GM23248 (cell line): ENCODE measurements at regions not wholly inside any gene's neighbourhood (a gene's known extent, or its start where the extent isn't known, plus 50 kb on each side); places are given as distances from the start of the nearest gene placed in this dataset.

Source experiments
- DNase-seq: peaks from one replicate; pipeline ENCODE4 v3.0.0-alpha.2; 2015
- H2AFZ ChIP-seq: fragments of 200-600 bp; sonication (generic); 2 replicates; pipeline ENCODE4 v1.6.1; 2016; ENCODE audit warnings: antibody characterized with exemption
- H3F3A ChIP-seq: fragments of 200-600 bp; sonication (generic); 2 replicates; pipeline ENCODE4 v1.6.1; 2016; ENCODE audit warnings: mild to moderate bottlenecking, antibody characterized with exemption, mixed run types; ENCODE audit not compliant: insufficient read depth
- H3K27ac ChIP-seq: fragments of 200-600 bp; sonication (generic); 2 replicates; pipeline ENCODE4 v1.5.1; 2016; ENCODE audit warnings: mild to moderate bottlenecking
- H3K27me3 ChIP-seq: fragments of 200-600 bp; sonication (generic); replicated peaks from 2 replicates; pipeline ENCODE4 v1.6.1; 2016; ENCODE audit warnings: mild to moderate bottlenecking; ENCODE audit not compliant: insufficient read depth
- H3K36me3 ChIP-seq: fragments of 200-600 bp; sonication (generic); 2 replicates; pipeline ENCODE4 v1.6.1; 2016; ENCODE audit warnings: low read depth, mild to moderate bottlenecking
- H3K4me1 ChIP-seq: fragments of 200-600 bp; sonication (generic); 2 replicates; pipeline ENCODE4 v1.6.1; 2016; ENCODE audit warnings: mild to moderate bottlenecking; ENCODE audit not compliant: insufficient read depth
- H3K4me2 ChIP-seq: fragments of 200-600 bp; sonication (generic); one replicate; pipeline ENCODE4 v1.6.1; 2016; ENCODE audit warnings: mild to moderate bottlenecking; ENCODE audit not compliant: unreplicated experiment
- H3K4me3 ChIP-seq: fragments of 200-600 bp; sonication (generic); 2 replicates; pipeline ENCODE4 v1.5.1; 2016; ENCODE audit warnings: mild to moderate bottlenecking
- H3K79me2 ChIP-seq: fragments of 200-600 bp; sonication (generic); 2 replicates; pipeline ENCODE4 v1.6.1; 2016; ENCODE audit warnings: mild to moderate bottlenecking; ENCODE audit not compliant: insufficient read depth
- H3K9ac ChIP-seq: fragments of 200-600 bp; sonication (generic); 2 replicates; pipeline ENCODE4 v1.6.1; 2016; ENCODE audit warnings: mild to moderate bottlenecking
- H3K9me2 ChIP-seq: fragments of 200-600 bp; sonication (generic); 2 replicates; pipeline ENCODE4 v1.6.1; 2016; ENCODE audit warnings: mixed run types, mild to moderate bottlenecking, moderate library complexity; ENCODE audit not compliant: insufficient read depth
- H3K9me3 ChIP-seq: fragments of 200-600 bp; sonication (generic); one replicate; pipeline ENCODE4 v1.6.1; 2017; ENCODE audit warnings: low read depth
- H4K20me1 ChIP-seq: fragments of 200-600 bp; sonication (generic); 2 replicates; pipeline ENCODE4 v1.6.0; 2016; ENCODE audit not compliant: insufficient read depth
- EZH2 ChIP-seq: fragments of 200-600 bp; sonication (generic); IDR thresholded peaks from 2 replicates; pipeline ENCODE4 v1.6.1; 2018; ENCODE audit warnings: antibody characterized with exemption, mild to moderate bottlenecking; ENCODE audit not compliant: insufficient read depth, poor library complexity, severe bottlenecking
- EZH2phosphoT487 ChIP-seq: fragments of 200-600 bp; sonication (generic); IDR thresholded peaks from 2 replicates; pipeline ENCODE4 v1.6.1; 2018; ENCODE audit warnings: antibody characterized with exemption, moderate library complexity, mild to moderate bottlenecking, low read depth; ENCODE audit not compliant: insufficient read depth
- WGBS, 2 experiments: methylation state at CpG; one replicate each; pipeline ENCODE4 v1.1.6; 2015 to 2017; ENCODE audit warnings: low lambda C conversion rate in 2 of 2, low coverage in 1 of 2; ENCODE audit errors: missing lambda C conversion rate in 2 of 2; 5-methylcytosine and 5-hydroxymethylcytosine counted together
- in situ Hi-C: fragments of 300-500 bp; cut with MboI; formaldehyde crosslinking; loops from 2 replicates; pipeline ENCODE4 v1.15.0; 2020

- no peak overlapping the region for H3K4me2 ChIP-seq
- H3K79me2 ChIP-seq = no peaks in the 10 kb centered on the region
- no peak overlapping the region for H2AFZ ChIP-seq
- no peaks in the 10 kb centered on the region for H3K9me3 ChIP-seq
- no peak overlapping the region for H3K4me3 ChIP-seq
- no peak overlapping the region for H3K27ac ChIP-seq
- no peaks in the 10 kb centered on the region for H3K4me1 ChIP-seq
- H3F3A ChIP-seq = no peaks in the 10 kb centered on the region
- WGBS, 2 experiments = 51 to 58% methylated on average over 6 of the region's 6 CpGs
- DNase-seq = no peak
- no peaks in the 10 kb centered on the region for H3K36me3 ChIP-seq
- in situ Hi-C loops = loop anchor here (25.0 kb wide), 1 partner anchor 757 kb away; the partner anchor contains the start of gene RASGEF1B
- no peak overlapping the region for H3K9ac ChIP-seq
- TF ChIP-seq EZH2 (no peak), EZH2phosphoT487 (no peak)
- no peaks in the 10 kb centered on the region for H4K20me1 ChIP-seq
- no peaks in the 10 kb centered on the region for H3K9me2 ChIP-seq
- H3K27me3 ChIP-seq = no peaks in the 10 kb centered on the region
Observed at GRCh38 chr4:82219346-82219745, 154.4 kb downstream of the HNRNPD start.

DNA sequence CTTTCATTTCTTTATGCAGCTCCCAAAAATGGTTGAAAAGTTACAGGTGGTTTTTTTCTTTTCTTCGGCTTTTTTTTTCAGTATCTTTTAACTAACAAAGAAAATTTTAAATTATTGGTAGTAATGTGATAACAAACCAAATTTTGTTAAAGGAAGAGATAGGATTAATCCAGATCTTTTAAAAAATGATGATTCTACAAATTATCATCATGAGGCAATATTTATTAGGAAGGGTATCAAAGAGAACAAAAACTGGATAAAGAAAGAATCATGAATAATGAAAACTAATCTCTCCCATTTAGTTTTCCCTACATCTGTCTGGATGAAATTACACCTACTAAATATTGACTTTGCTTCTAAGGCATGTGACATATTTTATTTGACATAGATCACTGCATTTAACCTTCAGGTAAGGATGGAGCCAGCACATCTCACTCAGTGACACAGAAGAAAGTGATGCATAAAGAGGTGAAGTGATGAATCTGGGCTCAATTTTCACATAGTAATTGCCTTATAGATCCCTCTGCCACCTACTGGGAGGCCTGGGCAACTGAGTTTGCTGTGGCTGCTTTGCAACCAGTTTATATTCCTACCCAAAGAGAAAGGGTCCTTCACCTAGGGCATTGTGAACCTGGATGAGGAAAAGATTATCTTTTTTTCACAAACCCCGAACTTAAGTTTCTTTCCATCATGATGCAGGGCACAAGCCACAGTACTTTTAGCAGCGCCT lies 155.6 kb downstream of the HNRNPD start:
- H3F3A ChIP-seq = no peaks in the 10 kb centered on the region
- no peak overlapping the region for H3K4me3 ChIP-seq
- H3K27ac ChIP-seq = no peak overlapping the region
- no peak overlapping the region for H2AFZ ChIP-seq
- no peaks in the 10 kb centered on the region for H4K20me1 ChIP-seq
- H3K9me3 ChIP-seq = no peaks in the 10 kb centered on the region
- H3K4me1 ChIP-seq = no peaks in the 10 kb centered on the region
- H3K27me3 ChIP-seq = no peaks in the 10 kb centered on the region
- peak; percentile 28 for DNase-seq
- no peaks in the 10 kb centered on the region for H3K79me2 ChIP-seq
- no peak overlapping the region for H3K4me2 ChIP-seq
- H3K36me3 ChIP-seq = no peaks in the 10 kb centered on the region
- TF ChIP-seq EZH2 = no peak
- no peak for TF ChIP-seq EZH2phosphoT487
- 37% methylated on average over 3 of the region's 3 CpGs for WGBS, 2 experiments
- in situ Hi-C loops = loop anchor here (25.0 kb wide), 1 partner anchor 756 kb away; the partner anchor contains the start of gene RASGEF1B
- no peak overlapping the region for H3K9ac ChIP-seq
- no peaks in the 10 kb centered on the region for H3K9me2 ChIP-seq

- 65 to 84% methylated on average over 2 of the region's 2 CpGs for WGBS, 2 experiments
- in situ Hi-C loops = loop anchor here (25.0 kb wide), 1 partner anchor 754 kb away; the partner anchor contains the start of gene RASGEF1B
- no peak for DNase-seq
- Histone ChIP-seq H3K27ac (no peak overlapping the region), H3K4me1 (no peaks in the 10 kb centered on the region), H3K36me3 (no peaks in the 10 kb centered on the region), H3K9me2 (no peaks in the 10 kb centered on the region), H3F3A (no peaks in the 10 kb centered on the region), H4K20me1 (no peaks in the 10 kb centered on the region), H3K4me3 (no peak overlapping the region), H3K27me3 (no peaks in the 10 kb centered on the region), H2AFZ (no peak overlapping the region), H3K4me2 (no peak overlapping the region), H3K9me3 (no peaks in the 10 kb centered on the region), H3K9ac (no peak overlapping the region), H3K79me2 (no peaks in the 10 kb centered on the region)
- no peak for TF ChIP-seq EZH2phosphoT487
- TF ChIP-seq EZH2 = no peak
Observed at GRCh38 chr4:82216219-82216618, 157.6 kb downstream of the HNRNPD start.

DNA sequence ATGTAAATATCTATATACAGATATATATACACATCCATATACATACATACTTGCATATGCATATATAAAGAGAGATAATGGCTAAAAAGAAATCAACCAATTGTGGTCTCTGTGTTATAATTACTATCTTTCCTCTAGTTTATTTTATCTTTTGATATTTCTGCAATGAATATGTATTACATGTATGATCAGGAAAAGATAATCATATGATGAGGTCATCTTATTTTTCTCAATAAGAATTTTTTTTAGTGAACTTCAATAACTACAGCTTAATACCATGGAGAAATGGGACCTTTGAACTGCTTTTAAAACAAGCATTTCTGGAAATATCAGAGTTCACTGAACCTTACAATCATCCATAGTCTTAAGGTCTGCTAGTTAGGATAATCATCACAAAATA lies 158.0 kb downstream of the HNRNPD start:
- no peaks in the 10 kb centered on the region for H3K4me1 ChIP-seq
- H3F3A ChIP-seq = no peaks in the 10 kb centered on the region
- H3K27ac ChIP-seq = no peak overlapping the region
- no peaks in the 10 kb centered on the region for H3K27me3 ChIP-seq
- no peaks in the 10 kb centered on the region for H4K20me1 ChIP-seq
- H3K4me2 ChIP-seq = no peak overlapping the region
- no peaks in the 10 kb centered on the region for H3K79me2 ChIP-seq
- H3K4me3 ChIP-seq = no peak overlapping the region
- no peak overlapping the region for H2AFZ ChIP-seq
- in situ Hi-C loops = loop anchor here (25.0 kb wide), 1 partner anchor 753 kb away; the partner anchor contains the start of gene RASGEF1B
- H3K9me2 ChIP-seq = no peaks in the 10 kb centered on the region
- H3K9ac ChIP-seq = no peak overlapping the region
- DNase-seq = no peak
- no peaks in the 10 kb centered on the region for H3K9me3 ChIP-seq
- no peaks in the 10 kb centered on the region for H3K36me3 ChIP-seq
- TF ChIP-seq EZH2 (no peak), EZH2phosphoT487 (no peak)
